HEK293 (cell line): ENCODE measurements at regions not wholly inside any gene's neighbourhood (a gene's known extent, or its start where the extent isn't known, plus 50 kb on each side); places are given as distances from the start of the nearest gene placed in this dataset.

Source experiments
- CTCF ChIA-PET: fragments of 350-600 bp; formaldehyde crosslinking; extraction: SDS; loops from one replicate; lab custom pipeline; 2021; ENCODE audit warnings: antibody characterized with exemption; lab: Yijun Ruan, JAX
- POLR2A ChIA-PET: fragments of 300-600 bp; formaldehyde crosslinking; extraction: SDS; loops from one replicate; lab custom pipeline; 2020; ENCODE audit warnings: antibody characterized with exemption, inconsistent platforms; lab: Yijun Ruan, JAX
- H3K27ac ChIP-seq: fragments of 200-500 bp; sonication (Bioruptor generic); 2 replicates; pipeline ENCODE4 v1.5.1; 2014; ENCODE audit warnings: low read depth, low read length, control low read depth, inconsistent platforms; ENCODE audit errors: extremely low read depth
- H3K36me3 ChIP-seq, 2 experiments: fragments of 200-500 bp in 1 of 2; sonication (Bioruptor generic) in 1 of 2; 1 replicate in 1 of 2; 2 replicates in 1 of 2; pipeline ENCODE4 v1.5.1; 2014 to 2017; ENCODE audit warnings: inconsistent platforms in 2 of 2, low read length in 2 of 2; ENCODE audit not compliant: control insufficient read depth in 2 of 2, insufficient read depth in 1 of 2
- H3K4me1 ChIP-seq: fragments of 200-500 bp; sonication (Bioruptor generic); 2 replicates; pipeline ENCODE4 v1.5.1; 2014; ENCODE audit warnings: mild to moderate bottlenecking, low read length, inconsistent platforms; ENCODE audit not compliant: control insufficient read depth, insufficient read depth
- H3K4me3 ChIP-seq: 2 replicates; pipeline ENCODE4 v1.5.1; 2011; ENCODE audit warnings: low read depth, mild to moderate bottlenecking, control low read depth, low read length, moderate library complexity
- H3K9me3 ChIP-seq: fragments of 200-500 bp; sonication (Bioruptor generic); 2 replicates; pipeline ENCODE4 v1.5.1; 2014; ENCODE audit warnings: low read depth, low read length, inconsistent platforms; ENCODE audit not compliant: control insufficient read depth, insufficient read depth
- PATZ1 ChIP-seq: fragments of 450-650 bp; formaldehyde crosslinking; IDR thresholded peaks from 2 replicates; pipeline ENCODE4 v1.5.1; 2016; ENCODE audit warnings: missing biosample characterization, missing genetic modification characterization
- SCRT1 ChIP-seq: fragments of 450-650 bp; formaldehyde crosslinking; IDR thresholded peaks from 2 replicates; pipeline ENCODE4 v1.5.1; 2016; ENCODE audit warnings: missing biosample characterization, missing genetic modification characterization, borderline replicate concordance
- TRIM28 ChIP-seq: IDR thresholded peaks from 2 replicates; pipeline ENCODE4 v1.6.1; 2011; ENCODE audit warnings: low read length, control low read depth, borderline replicate concordance
- ZFP3 ChIP-seq: fragments of 450-650 bp; formaldehyde crosslinking; IDR thresholded peaks from 2 replicates; pipeline ENCODE4 v1.5.1; 2016; ENCODE audit warnings: low read depth, missing biosample characterization, missing genetic modification characterization
- ZFP37 ChIP-seq: fragments of 450-650 bp; formaldehyde crosslinking; IDR thresholded peaks from 2 replicates; pipeline ENCODE4 v1.5.1; 2016; ENCODE audit warnings: missing biosample characterization, missing genetic modification characterization
- ZNF211 ChIP-seq: fragments of 450-650 bp; formaldehyde crosslinking; IDR thresholded peaks from 2 replicates; pipeline ENCODE4 v1.5.1; 2016; ENCODE audit warnings: low read depth, missing biosample characterization, missing genetic modification characterization
- ZNF391 ChIP-seq: fragments of 450-650 bp; formaldehyde crosslinking; IDR thresholded peaks from 2 replicates; pipeline ENCODE4 v1.5.1; 2016; ENCODE audit warnings: low read depth, missing biosample characterization, missing genetic modification characterization, borderline replicate concordance
- ZNF501 ChIP-seq: fragments of 450-650 bp; formaldehyde crosslinking; IDR thresholded peaks from 2 replicates; pipeline ENCODE4 v1.5.1; 2016; ENCODE audit warnings: missing biosample characterization, missing genetic modification characterization
- ZNF677 ChIP-seq: fragments of 450-650 bp; IDR thresholded peaks from 2 replicates; pipeline ENCODE4 v1.5.0; 2018; ENCODE audit warnings: missing biosample characterization, mild to moderate bottlenecking, missing genetic modification characterization, moderate library complexity
- ZNF843 ChIP-seq: fragments of 450-650 bp; formaldehyde crosslinking; IDR thresholded peaks from 2 replicates; pipeline ENCODE4 v1.5.1; 2016; ENCODE audit warnings: missing biosample characterization, missing genetic modification characterization
- ZSCAN5A ChIP-seq: fragments of 450-650 bp; formaldehyde crosslinking; IDR thresholded peaks from 2 replicates; pipeline ENCODE4 v1.5.1; 2016; ENCODE audit warnings: missing biosample characterization, missing genetic modification characterization
- TF ChIP-seq, protein P1 (sequence below): fragments of 450-650 bp; formaldehyde crosslinking; IDR thresholded peaks from 2 replicates; pipeline ENCODE4 v1.5.1; 2017; ENCODE audit warnings: missing biosample characterization, mild to moderate bottlenecking, missing genetic modification characterization, moderate library complexity
- TF ChIP-seq, protein P2 (sequence below): fragments of 450-650 bp; formaldehyde crosslinking; conservative IDR thresholded peaks from 2 replicates; pipeline ENCODE4 v1.5.1; 2016; ENCODE audit warnings: low read depth, missing biosample characterization, missing genetic modification characterization

- no peak for TF ChIP-seq ZNF391 (tag by site-specific recombination)
- H3K4me1 ChIP-seq: no peaks in the 10 kb centered on the region
- ChIA-PET POLR2A (interaction anchor here (0.5 kb wide), 1 partner anchor 891 kb away, joined by 3 read pairs; the partner anchor contains the start of gene PLXDC2), CTCF (no interaction called here)
- H3K4me3 ChIP-seq: no peak overlapping the region
- H3K36me3 ChIP-seq: no peaks in the 10 kb centered on the region
- H3K27ac ChIP-seq: no peak overlapping the region
- no peaks in the 10 kb centered on the region for H3K9me3 ChIP-seq
Observed at GRCh38 chr10:20707251-20707650, 189.9 kb downstream of the NEBL start.

DNA sequence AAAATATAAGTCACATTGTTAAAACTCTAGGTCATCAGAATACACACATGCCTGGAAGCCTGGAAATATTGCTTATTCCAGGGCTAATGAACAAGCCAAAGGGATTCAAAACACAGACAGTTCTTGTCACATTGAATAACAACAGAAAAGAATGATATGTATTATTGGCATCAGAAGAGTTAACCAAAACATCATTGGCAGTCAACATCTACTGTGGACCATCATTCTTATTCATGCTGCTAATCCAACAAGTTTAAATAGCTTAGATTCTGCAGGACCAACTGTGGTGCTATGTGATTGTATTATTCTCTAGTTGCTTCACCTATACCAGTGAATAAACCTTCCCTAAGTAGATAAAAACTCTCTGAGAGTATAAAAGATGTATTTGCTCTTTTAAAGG is 198.3 kb downstream of the NEBL start:
- CTCF ChIA-PET: no interaction called here
- POLR2A ChIA-PET: interaction anchor here (0.6 kb wide), 1 partner anchor 36 kb away, joined by 3 read pairs; no protein-coding TSS in a partner anchor
- TF ChIP-seq ZFP3 (tag by site-specific recombination) (no peak), SCRT1 (tag by site-specific recombination) (no peak), TRIM28 (no peak)
- TF ChIP-seq, protein P1, sequence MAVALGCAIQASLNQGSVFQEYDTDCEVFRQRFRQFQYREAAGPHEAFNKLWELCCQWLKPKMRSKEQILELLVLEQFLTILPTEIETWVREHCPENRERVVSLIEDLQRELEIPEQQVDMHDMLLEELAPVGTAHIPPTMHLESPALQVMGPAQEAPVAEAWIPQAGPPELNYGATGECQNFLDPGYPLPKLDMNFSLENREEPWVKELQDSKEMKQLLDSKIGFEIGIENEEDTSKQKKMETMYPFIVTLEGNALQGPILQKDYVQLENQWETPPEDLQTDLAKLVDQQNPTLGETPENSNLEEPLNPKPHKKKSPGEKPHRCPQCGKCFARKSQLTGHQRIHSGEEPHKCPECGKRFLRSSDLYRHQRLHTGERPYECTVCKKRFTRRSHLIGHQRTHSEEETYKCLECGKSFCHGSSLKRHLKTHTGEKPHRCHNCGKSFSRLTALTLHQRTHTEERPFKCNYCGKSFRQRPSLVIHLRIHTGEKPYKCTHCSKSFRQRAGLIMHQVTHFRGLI (tag by site-specific recombination): no peak
- Histone ChIP-seq H3K9me3 (no peaks in the 10 kb centered on the region), H3K36me3 (no peaks in the 10 kb centered on the region), H3K4me1 (no peaks in the 10 kb centered on the region), H3K4me3 (no peak overlapping the region), H3K27ac (no peak overlapping the region)

DNA sequence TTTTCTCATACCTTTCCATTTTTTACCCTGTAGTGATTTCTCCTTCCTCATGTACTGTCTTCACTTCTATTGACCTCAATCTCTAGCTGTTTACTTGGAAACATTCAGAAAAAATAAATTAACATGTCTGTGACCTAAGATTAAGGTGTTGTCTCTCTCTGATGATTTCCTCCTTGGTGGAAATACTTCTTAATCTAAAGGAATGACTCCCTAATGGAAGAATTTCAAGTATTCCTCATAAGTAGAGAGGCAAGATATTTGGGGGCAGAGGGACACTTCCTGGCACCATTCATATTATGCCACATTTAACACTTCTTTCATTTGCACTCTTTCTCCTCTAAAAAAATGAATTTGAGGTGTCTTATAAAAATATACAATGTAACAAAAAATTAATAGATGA is 202.8 kb downstream of the NEBL start:
- TF ChIP-seq ZFP37: no peak
- TF ChIP-seq ZNF843 (tag by site-specific recombination): no peak
- TF ChIP-seq ZNF677: no peak
- TF ChIP-seq ZNF211 (tag by site-specific recombination): no peak
- TF ChIP-seq PATZ1 (tag by site-specific recombination): no peak
- TF ChIP-seq, protein P2, sequence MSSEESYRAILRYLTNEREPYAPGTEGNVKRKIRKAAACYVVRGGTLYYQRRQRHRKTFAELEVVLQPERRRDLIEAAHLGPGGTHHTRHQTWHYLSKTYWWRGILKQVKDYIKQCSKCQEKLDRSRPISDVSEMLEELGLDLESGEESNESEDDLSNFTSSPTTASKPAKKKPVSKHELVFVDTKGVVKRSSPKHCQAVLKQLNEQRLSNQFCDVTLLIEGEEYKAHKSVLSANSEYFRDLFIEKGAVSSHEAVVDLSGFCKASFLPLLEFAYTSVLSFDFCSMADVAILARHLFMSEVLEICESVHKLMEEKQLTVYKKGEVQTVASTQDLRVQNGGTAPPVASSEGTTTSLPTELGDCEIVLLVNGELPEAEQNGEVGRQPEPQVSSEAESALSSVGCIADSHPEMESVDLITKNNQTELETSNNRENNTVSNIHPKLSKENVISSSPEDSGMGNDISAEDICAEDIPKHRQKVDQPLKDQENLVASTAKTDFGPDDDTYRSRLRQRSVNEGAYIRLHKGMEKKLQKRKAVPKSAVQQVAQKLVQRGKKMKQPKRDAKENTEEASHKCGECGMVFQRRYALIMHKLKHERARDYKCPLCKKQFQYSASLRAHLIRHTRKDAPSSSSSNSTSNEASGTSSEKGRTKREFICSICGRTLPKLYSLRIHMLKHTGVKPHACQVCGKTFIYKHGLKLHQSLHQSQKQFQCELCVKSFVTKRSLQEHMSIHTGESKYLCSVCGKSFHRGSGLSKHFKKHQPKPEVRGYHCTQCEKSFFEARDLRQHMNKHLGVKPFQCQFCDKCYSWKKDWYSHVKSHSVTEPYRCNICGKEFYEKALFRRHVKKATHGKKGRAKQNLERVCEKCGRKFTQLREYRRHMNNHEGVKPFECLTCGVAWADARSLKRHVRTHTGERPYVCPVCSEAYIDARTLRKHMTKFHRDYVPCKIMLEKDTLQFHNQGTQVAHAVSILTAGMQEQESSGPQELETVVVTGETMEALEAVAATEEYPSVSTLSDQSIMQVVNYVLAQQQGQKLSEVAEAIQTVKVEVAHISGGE (tag by site-specific recombination): no peak
- TF ChIP-seq ZSCAN5A (tag by site-specific recombination): no peak
- TF ChIP-seq ZNF501 (tag by site-specific recombination): no peak
- H3K27ac ChIP-seq: no peak overlapping the region
- no peak overlapping the region for H3K4me3 ChIP-seq
- no peaks in the 10 kb centered on the region for H3K4me1 ChIP-seq
- ChIA-PET POLR2A (no interaction called here), CTCF (no interaction called here)
- no peaks in the 10 kb centered on the region for H3K9me3 ChIP-seq
- no peaks in the 10 kb centered on the region for H3K36me3 ChIP-seq
